ENCODE measurements at regions not wholly inside any gene's neighbourhood (a gene's known extent, or its start where the extent isn't known, plus 50 kb on each side); places are given as distances from the start of the nearest gene placed in this dataset.

- no peak for DNase-seq
Observed at GRCh38 chr4:27568236-27568951, 707.8 kb downstream of the STIM2 start.

GRCh38 chr4:27568952-27569319, 708.3 kb downstream of the STIM2 start:
- DNase-seq: no peak

- no peak for DNase-seq
Observed at GRCh38 chr4:27574743-27575142, 714.1 kb downstream of the STIM2 start.

- DNase-seq: no peak
Observed at GRCh38 chr4:27577951-27578350, 717.3 kb downstream of the STIM2 start.

GRCh38 chr4:27592738-27593137, 732.1 kb downstream of the STIM2 start:
- no peak for DNase-seq

GRCh38 chr4:27594922-27595321, 734.3 kb downstream of the STIM2 start:
- no peak for DNase-seq

- no peak for DNase-seq
Observed at GRCh38 chr4:27595571-27596360, 735.1 kb downstream of the STIM2 start.

GRCh38 chr4:27602172-27602571, 741.5 kb downstream of the STIM2 start:
- DNase-seq: no peak

- DNase-seq: no peak
Observed at GRCh38 chr4:27604692-27605091, 744.1 kb downstream of the STIM2 start.

GRCh38 chr4:27616166-27616565, 755.5 kb downstream of the STIM2 start:
- DNase-seq: no peak

- DNase-seq: no peak
Observed at GRCh38 chr4:27619435-27619834, 758.8 kb downstream of the STIM2 start.

- DNase-seq: no peak
Observed at GRCh38 chr4:27620886-27621285, 760.2 kb downstream of the STIM2 start.

GRCh38 chr4:27624749-27625148, 764.1 kb downstream of the STIM2 start:
- DNase-seq: no peak

- DNase-seq: no peak
Observed at GRCh38 chr4:27628609-27629008, 768.0 kb downstream of the STIM2 start.

- DNase-seq: no peak
Observed at GRCh38 chr4:27629532-27630225, 769.0 kb downstream of the STIM2 start.

GRCh38 chr4:27635936-27636913, 775.6 kb downstream of the STIM2 start:
- no peak for DNase-seq

GRCh38 chr4:27638163-27638915, 777.7 kb downstream of the STIM2 start:
- DNase-seq: no peak

GRCh38 chr4:27643101-27643500, 782.5 kb downstream of the STIM2 start:
- DNase-seq: no peak

- no peak for DNase-seq
Observed at GRCh38 chr4:27648416-27648815, 787.8 kb downstream of the STIM2 start.

GRCh38 chr4:27662426-27662825, 801.8 kb downstream of the STIM2 start:
- DNase-seq: no peak

- no peak for DNase-seq
Observed at GRCh38 chr4:27666943-27667342, 806.3 kb downstream of the STIM2 start.

GRCh38 chr4:27668001-27668400, 807.4 kb downstream of the STIM2 start:
- DNase-seq: no peak
